Adipocyte (in vitro differentiated cells): ENCODE measurements at regions not wholly inside any gene's neighbourhood (a gene's known extent, or its start where the extent isn't known, plus 50 kb on each side); places are given as distances from the start of the nearest gene placed in this dataset.
A peak's percentile ranks its signal among the peaks of the same experiment; 100 is the strongest.

Experiments used
- DNase-seq: peaks from one replicate; pipeline ENCODE4 v3.0.0-alpha.2; 2015; ENCODE audit warnings: low read depth
- H3K27me3 ChIP-seq: replicated peaks from 2 replicates; pipeline ENCODE4 v1.7.0; 2013; ENCODE audit warnings: mild to moderate bottlenecking, low read length, moderate library complexity; ENCODE audit not compliant: control insufficient read depth, insufficient read depth
- H3K36me3 ChIP-seq: 2 replicates; pipeline ENCODE4 v1.7.0; 2013; ENCODE audit warnings: low read length, mild to moderate bottlenecking, moderate library complexity; ENCODE audit not compliant: control insufficient read depth, insufficient read depth, severe bottlenecking
- H3K4me1 ChIP-seq: 2 replicates; pipeline ENCODE4 v1.7.0; 2013; ENCODE audit warnings: mild to moderate bottlenecking, low read length, moderate library complexity; ENCODE audit not compliant: control insufficient read depth, insufficient read depth
- H3K4me3 ChIP-seq: 2 replicates; pipeline ENCODE4 v1.7.0; 2013; ENCODE audit warnings: mild to moderate bottlenecking, low read length, moderate library complexity
- H3K9ac ChIP-seq: 2 replicates; pipeline ENCODE4 v1.7.0; 2013; ENCODE audit warnings: mild to moderate bottlenecking, low read length, moderate library complexity
- H3K9me3 ChIP-seq: 2 replicates; pipeline ENCODE4 v1.7.0; 2013; ENCODE audit warnings: mild to moderate bottlenecking, low read length, moderate library complexity; ENCODE audit not compliant: control insufficient read depth

DNA sequence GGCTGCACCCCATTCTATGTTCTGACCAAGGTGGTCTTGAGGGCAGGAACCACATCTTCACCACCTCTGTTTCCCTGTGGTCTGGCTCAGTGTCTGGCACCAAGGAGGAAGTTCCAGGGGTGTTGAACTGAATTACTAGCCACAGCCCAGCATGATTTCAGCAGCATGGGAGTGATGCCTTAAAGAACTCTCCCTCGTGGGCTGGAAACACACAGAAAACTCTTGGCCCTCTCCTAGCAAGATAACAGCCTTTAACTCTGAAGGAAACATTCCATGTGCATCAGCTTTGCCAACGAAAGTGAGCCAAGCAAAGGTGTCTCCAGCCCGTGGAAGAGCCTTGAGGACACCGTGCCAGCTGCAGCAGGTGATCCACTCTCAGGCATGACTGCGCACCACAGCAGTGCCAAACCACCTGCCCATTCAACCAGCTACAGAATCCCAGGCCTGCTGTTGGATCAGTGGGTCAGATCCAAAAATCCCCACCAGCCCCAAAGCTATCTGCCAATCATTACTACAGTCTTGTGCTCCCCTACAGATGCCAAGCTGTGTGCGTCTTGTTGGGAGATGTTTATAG lies 124.8 kb downstream of the TTC32 start:
- H3K4me1 ChIP-seq, result peaks cover 17% of the 10 kb centered on the region
- no peaks in the 10 kb centered on the region for H3K27me3 ChIP-seq
- H3K9ac ChIP-seq, result no peak overlapping the region
- no peak overlapping the region for H3K4me3 ChIP-seq
- no peaks in the 10 kb centered on the region for H3K36me3 ChIP-seq
- no peak for DNase-seq
- no peaks in the 10 kb centered on the region for H3K9me3 ChIP-seq

DNA sequence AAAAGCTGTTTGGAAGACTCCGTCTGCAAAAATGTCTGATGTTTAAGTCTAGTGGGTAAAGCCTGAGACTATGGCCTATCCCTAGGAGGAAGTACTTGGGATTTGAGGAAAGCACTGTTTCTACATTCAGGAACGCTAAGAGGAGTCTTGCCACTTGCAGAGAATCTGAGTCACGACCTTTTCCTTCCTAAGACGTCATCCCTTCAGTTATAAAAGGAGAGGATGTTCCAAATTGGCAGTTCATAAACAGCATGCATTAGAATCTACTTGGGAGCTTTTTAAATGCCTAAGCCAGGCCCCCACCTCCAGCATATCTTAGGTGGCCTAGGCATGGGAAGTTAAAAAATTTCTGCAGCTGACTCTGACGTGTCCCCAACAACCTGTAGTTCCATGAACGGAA lies 125.9 kb downstream of the TTC32 start:
- Histone ChIP-seq H3K9ac (no peak overlapping the region), H3K27me3 (no peaks in the 10 kb centered on the region)

DNA sequence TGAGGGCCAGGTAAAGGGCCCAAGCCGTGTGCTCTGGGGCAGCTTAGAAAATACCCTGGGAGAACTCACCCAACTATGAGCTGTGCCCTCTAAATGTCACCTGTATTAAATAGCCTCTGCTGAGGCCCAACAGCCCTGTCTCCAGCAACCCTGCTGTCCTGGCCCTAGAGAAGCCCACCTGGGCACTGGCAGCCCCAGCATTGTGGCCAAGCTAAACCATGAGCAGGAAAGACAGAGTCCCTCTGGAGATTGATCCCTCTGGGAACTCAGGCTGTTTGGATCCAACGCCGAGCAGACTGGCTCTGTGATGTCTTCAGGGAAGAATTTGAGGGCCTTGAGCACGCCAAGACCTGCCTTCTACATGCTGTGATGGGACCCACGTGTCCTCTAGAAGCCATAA lies 126.5 kb downstream of the TTC32 start:
- Histone ChIP-seq H3K9me3 (no peaks in the 10 kb centered on the region), H3K4me1 (peaks cover 17% of the 10 kb centered on the region), H3K27me3 (no peaks in the 10 kb centered on the region), H3K9ac (no peak overlapping the region), H3K4me3 (no peak overlapping the region), H3K36me3 (no peaks in the 10 kb centered on the region)
- DNase-seq, result no peak

More for the DNA sequence above, 125.9 kb downstream of the TTC32 start:
- H3K36me3 ChIP-seq, result no peaks in the 10 kb centered on the region
- no peak overlapping the region for H3K4me3 ChIP-seq
- H3K4me1 ChIP-seq, result peaks cover 17% of the 10 kb centered on the region
- no peak for DNase-seq
- no peaks in the 10 kb centered on the region for H3K9me3 ChIP-seq

DNA sequence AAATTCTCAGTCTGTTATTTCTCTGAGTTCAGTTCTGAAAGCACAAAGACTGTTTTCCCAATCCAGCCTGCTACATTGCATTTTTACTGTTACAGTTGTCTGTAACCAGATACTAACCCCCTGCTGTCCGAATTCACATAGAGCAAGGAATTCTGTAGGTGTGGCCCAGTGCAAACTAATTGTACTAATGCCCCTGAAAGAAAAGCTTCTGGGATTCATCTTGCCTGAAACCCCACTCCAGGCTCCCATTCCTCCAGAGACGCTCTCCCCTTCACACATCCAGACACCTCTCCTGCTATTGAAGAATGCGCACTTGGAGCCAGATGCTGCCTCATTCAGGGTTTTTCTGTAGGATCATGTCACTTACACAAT lies 127.0 kb downstream of the TTC32 start:
- peaks cover 17% of the 10 kb centered on the region for H3K4me1 ChIP-seq
- H3K9me3 ChIP-seq, result no peaks in the 10 kb centered on the region
- DNase-seq, result peak; percentile 59
- no peak overlapping the region for H3K4me3 ChIP-seq
- no peaks in the 10 kb centered on the region for H3K36me3 ChIP-seq
- no peaks in the 10 kb centered on the region for H3K27me3 ChIP-seq
- H3K9ac ChIP-seq, result no peak overlapping the region

DNA sequence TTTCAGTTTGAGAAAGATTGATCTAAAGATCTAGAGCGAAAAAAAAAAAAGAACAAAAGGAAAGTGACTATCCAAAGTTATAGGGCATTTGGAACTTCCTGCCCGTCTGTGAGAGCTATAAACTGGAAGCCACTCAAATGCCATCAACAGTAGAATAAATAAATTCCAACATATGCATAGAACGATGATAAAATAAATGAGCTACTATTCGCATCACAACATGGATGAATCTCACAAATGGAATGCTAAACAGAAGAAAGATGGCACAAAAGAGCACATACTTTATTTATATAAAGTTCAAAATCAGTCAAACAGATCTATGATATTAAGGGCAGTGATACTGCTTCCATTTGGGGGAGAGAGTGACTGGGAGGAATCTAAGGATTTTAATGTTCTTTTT lies 128.8 kb downstream of the TTC32 start:
- Histone ChIP-seq H3K36me3 (no peaks in the 10 kb centered on the region), H3K9ac (no peak overlapping the region), H3K4me1 (peaks cover 17% of the 10 kb centered on the region), H3K4me3 (no peak overlapping the region), H3K27me3 (no peaks in the 10 kb centered on the region), H3K9me3 (no peaks in the 10 kb centered on the region)
- DNase-seq, result no peak

DNA sequence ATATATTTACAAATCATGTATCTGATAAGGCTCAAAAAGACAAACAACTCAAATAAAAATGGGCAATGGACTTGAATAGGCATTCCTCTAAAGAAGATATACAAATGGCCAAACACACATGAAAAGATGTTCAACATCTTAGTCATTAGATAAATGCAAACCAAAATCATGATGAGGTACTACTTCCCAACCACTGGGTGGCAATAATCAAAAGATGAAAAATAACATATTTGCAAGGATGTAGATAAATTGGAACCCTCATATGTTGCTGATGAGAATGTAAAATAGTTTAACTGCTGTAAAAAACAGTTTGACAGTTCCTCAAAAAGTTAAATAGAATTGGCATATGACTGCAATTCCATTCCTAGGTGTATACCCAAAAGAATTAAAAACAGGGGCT lies 132.3 kb downstream of the TTC32 start:
- no peak overlapping the region for H3K9ac ChIP-seq
- peak; percentile 31 for DNase-seq
- H3K36me3 ChIP-seq, result no peaks in the 10 kb centered on the region
- H3K9me3 ChIP-seq, result no peaks in the 10 kb centered on the region
- peaks cover 11% of the 10 kb centered on the region for H3K4me1 ChIP-seq
- no peak overlapping the region for H3K4me3 ChIP-seq
- H3K27me3 ChIP-seq, result no peaks in the 10 kb centered on the region

DNA sequence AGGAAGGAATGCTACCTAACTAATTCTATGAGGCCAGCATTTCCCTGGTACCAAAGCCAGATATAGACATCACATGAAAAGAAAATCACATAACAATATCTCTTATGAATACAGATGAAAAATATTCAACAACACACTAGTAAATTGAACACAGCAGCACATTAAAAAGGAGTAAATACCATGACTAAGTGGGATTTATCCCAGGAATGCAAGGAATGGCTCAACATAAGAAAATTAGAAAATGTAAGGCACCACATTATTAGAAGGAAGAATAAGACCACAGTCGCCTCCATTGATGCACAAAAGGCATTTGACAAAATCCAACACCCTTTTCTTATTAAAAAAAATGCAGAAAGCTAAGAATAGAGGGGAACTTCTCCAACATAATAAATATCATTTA lies 133.9 kb downstream of the TTC32 start:
- peak; percentile 57 for DNase-seq
- no peaks in the 10 kb centered on the region for H3K36me3 ChIP-seq
- H3K9ac ChIP-seq, result no peak overlapping the region

DNA sequence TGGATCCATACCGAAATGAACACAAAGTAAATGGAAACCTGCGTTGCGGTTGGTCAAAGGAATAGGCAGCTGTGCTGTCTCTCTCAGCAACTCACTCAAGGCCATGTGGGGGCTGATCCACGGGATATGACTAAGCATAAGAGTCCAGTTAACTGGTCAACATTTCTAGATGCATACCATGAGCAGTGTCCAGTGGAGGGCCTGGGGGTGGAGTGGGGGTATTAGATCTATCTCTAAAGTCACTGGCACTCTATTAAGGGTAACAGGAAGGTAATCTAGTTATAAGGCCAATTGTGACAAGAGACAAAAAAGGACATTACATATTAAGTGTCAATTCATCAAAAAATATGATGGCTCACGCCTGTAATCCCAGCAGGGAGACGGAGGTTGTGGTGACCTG lies 136.8 kb downstream of the TTC32 start:
- DNase-seq, result no peak
- Histone ChIP-seq H3K9me3 (no peaks in the 10 kb centered on the region), H3K4me1 (peaks cover 3% of the 10 kb centered on the region), H3K36me3 (no peaks in the 10 kb centered on the region), H3K4me3 (no peak overlapping the region), H3K27me3 (no peaks in the 10 kb centered on the region), H3K9ac (no peak overlapping the region)

More for the DNA sequence above, 133.9 kb downstream of the TTC32 start:
- H3K27me3 ChIP-seq, result no peaks in the 10 kb centered on the region
- H3K9me3 ChIP-seq, result no peaks in the 10 kb centered on the region
- H3K4me3 ChIP-seq, result no peak overlapping the region
- H3K4me1 ChIP-seq, result peaks cover 3% of the 10 kb centered on the region

DNA sequence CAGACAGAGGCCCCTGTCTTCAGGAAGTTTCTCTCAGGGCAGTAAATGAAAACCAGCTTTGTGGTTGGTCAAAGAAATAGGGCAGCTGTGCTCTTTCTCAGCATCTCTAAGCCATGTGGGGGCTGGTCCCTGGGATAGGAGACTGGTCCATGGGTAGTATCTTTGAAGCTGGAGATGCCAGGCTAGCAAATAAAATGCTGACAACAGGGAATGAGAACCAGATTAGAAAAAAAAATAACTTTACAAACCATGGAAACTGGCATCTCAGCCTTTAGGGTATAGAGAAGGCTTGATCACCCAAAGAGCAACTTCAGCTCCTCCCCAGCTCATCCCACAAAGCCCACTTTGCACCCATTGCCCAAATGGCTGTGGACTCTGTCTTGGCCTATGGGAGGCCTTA lies 138.1 kb downstream of the TTC32 start:
- no peak overlapping the region for H3K4me3 ChIP-seq
- H3K9ac ChIP-seq, result no peak overlapping the region
- no peaks in the 10 kb centered on the region for H3K9me3 ChIP-seq
- H3K36me3 ChIP-seq, result no peaks in the 10 kb centered on the region
- DNase-seq, result no peak
- H3K4me1 ChIP-seq, result peaks cover 3% of the 10 kb centered on the region
- no peaks in the 10 kb centered on the region for H3K27me3 ChIP-seq

DNA sequence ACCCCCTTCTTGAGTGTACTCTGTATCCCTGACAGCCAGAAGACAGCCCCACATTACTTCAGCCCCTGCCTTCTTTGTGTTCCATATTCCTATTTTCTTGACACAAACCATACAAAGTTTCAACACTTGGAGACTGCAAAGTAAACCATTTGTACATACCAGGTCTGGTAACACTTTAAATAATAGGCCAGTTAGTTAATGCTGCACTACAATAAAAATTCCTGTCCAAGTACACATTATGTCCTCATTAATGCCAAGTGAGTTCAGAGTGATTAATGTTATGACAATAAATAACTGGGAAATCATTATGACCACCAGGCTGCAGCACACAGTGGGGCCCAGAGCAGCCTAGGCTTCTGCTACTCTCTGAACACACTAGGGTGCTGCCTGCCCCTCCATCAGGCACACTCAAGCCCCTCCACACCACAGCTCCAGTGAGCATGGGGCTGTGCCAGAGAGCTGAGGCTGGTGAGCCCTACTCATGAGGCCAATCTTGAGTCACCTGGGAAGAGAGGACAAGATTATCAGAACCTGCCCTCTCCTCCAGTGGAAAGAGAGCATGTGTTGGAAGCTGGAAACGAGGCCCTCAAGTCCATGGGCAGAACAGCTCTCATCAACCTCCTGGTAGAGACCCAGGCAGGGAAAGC lies 138.7 kb downstream of the TTC32 start:
- Histone ChIP-seq H3K36me3 (no peaks in the 10 kb centered on the region), H3K9me3 (no peaks in the 10 kb centered on the region), H3K9ac (no peak overlapping the region), H3K27me3 (no peaks in the 10 kb centered on the region), H3K4me1 (peaks cover 3% of the 10 kb centered on the region), H3K4me3 (no peak overlapping the region)
- no peak for DNase-seq

DNA sequence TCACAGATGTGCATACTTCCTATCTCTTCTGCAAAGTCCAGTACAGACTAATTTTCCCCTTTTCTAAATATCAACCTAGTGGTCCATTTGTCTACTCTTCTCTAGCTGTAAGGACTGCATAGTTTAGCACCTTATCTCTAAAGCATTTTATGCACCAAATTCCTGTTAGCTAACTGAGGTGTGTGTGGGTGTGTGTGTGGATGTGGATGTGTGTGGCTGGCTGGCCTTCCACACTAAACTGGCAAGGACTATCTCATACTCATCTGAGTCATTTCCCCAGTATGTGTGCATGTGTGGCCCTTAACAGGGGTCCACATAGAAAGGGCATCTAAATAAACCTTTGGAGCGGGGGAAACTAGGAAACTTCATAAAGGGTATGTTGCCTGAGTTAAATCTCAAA lies 139.6 kb downstream of the TTC32 start:
- Histone ChIP-seq H3K9me3 (no peaks in the 10 kb centered on the region), H3K4me3 (no peak overlapping the region), H3K9ac (no peak overlapping the region), H3K36me3 (no peaks in the 10 kb centered on the region), H3K27me3 (no peaks in the 10 kb centered on the region), H3K4me1 (peaks cover under 1% of the 10 kb centered on the region)
- DNase-seq, result no peak

DNA sequence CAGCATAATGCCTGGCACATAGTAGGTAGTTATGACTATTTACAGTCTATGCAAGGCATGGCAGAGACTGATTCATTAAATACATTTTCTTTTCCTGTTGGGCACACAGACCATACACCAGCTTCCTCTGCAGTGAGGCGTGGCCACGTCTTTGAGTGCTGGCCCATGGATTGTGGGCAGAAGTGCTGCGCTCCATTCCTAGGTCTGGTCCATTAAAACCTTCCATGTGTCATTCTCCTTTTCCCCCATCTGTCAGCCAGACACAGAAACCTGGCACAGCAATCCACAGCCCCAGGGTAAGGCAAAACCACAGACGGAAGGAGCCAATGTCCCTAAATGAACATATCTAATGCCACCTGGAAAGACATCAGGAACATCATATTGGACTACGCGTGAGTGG lies 141.9 kb downstream of the TTC32 start:
- DNase-seq, result no peak
- Histone ChIP-seq H3K36me3 (no peaks in the 10 kb centered on the region), H3K4me1 (no peaks in the 10 kb centered on the region), H3K9ac (no peak overlapping the region), H3K4me3 (no peak overlapping the region), H3K27me3 (no peaks in the 10 kb centered on the region), H3K9me3 (no peaks in the 10 kb centered on the region)
